Activated CD4-positive, alpha-beta T cell treated with anti-CD3 and anti-CD28 coated beads, Interleukin-10, Interleukin-2, amounts not matched to agents 100 ng/mL and 50 ng/mL, durations not matched to agents 16 hours and 8 hours (primary cell): ENCODE measurements at regions not wholly inside any gene's neighbourhood (a gene's known extent, or its start where the extent isn't known, plus 50 kb on each side); places are given as distances from the start of the nearest gene placed in this dataset.

Experiments used
- DNase-seq: peaks from one replicate; pipeline ENCODE4 v3.0.0-alpha.2; 2020

DNA sequence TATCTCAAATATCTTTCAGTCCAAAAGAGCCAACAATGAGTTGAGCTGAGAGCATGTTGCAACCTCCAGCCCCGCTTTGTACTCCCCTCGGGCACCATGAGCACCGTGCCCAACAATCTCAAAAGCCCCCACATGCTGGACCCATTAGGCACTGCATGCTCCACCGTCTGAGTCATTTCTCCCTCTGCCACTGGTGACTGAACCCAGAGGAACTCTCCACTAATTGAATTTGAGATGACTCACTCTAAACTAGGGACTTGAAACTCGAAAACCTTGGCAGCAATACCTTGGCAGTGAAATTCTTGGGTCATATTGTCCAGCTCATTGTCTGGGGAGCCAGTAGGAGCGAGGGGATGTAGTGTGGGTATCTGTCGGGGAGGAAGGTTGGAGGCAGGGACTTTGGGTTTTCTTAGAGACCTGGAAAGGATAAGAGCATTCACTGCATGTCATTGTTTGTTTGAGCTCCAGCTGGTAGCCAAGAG, 49.9 kb upstream of the SLIT3 start:
- peak; percentile 5 for DNase-seq
